ENCODE measurements at regions not wholly inside any gene's neighbourhood (a gene's known extent, or its start where the extent isn't known, plus 50 kb on each side); places are given as distances from the start of the nearest gene placed in this dataset.
A peak's percentile ranks its signal among the peaks of the same experiment; 100 is the strongest.

- Mint-ChIP-seq H3K27me3 (ENCODE audit: low read depth) (no peaks in the 10 kb centered on the region; the same call in 1 of the 2 replicates), H3K4me1 (peaks cover 32% of the 10 kb centered on the region), H3K9me3 (peaks cover 8% of the 10 kb centered on the region), H3K4me3 (no peak overlapping the region), H3K27ac (peak overlapping the region; percentile 20; the same call in 1 of the 2 replicates), H3K36me3 (peaks cover 9% of the 10 kb centered on the region; the same call in 1 of the 2 replicates)
- ATAC-seq (no peak), DNase-seq (ENCODE audit: low spot score) (no peak)
- ChIA-PET CTCF (no interaction called here), POLR2A (interaction anchor here (0.5 kb wide), 1 partner anchor 55 kb away, joined by 3 read pairs; no protein-coding TSS in a partner anchor)
- TF ChIP-seq ZNF121 (CRISPR knock-in tag; IDR thresholded peaks at IDR 0.05) (no peak), E2F5 (CRISPR knock-in tag; IDR thresholded peaks at IDR 0.05) (no peak), TEAD4 (CRISPR knock-in tag; IDR thresholded peaks at IDR 0.05) (no peak), AR (CRISPR knock-in tag; IDR thresholded peaks at IDR 0.05) (no peak), NR3C1 (CRISPR knock-in tag; conservative IDR thresholded peaks at IDR 0.05; ENCODE audit: low read depth) (no peak), ZNF317 (CRISPR knock-in tag; IDR thresholded peaks at IDR 0.05; ENCODE audit: borderline replicate concordance, low read depth) (no peak), OVOL2 (CRISPR knock-in tag; IDR thresholded peaks at IDR 0.05; ENCODE audit: borderline replicate concordance) (no peak), USF2 (CRISPR knock-in tag; IDR thresholded peaks at IDR 0.05) (no peak), ZNF281 (CRISPR knock-in tag; IDR thresholded peaks at IDR 0.05) (no peak), EMX1 (CRISPR knock-in tag; IDR thresholded peaks at IDR 0.05) (no peak), NR1H2 (CRISPR knock-in tag; IDR thresholded peaks at IDR 0.05) (no peak), IRF1 (CRISPR knock-in tag; IDR thresholded peaks at IDR 0.05) (no peak), E2F4 (CRISPR knock-in tag; IDR thresholded peaks at IDR 0.05; ENCODE audit: borderline replicate concordance, low read depth) (no peak), HMGA2 (CRISPR knock-in tag; IDR thresholded peaks at IDR 0.05) (no peak), ZNF671 (CRISPR knock-in tag; IDR thresholded peaks at IDR 0.05) (no peak)
Observed at GRCh38 chr13:106865716-106866440, 297.9 kb upstream of the ARGLU1 start.

- Mint-ChIP-seq H3K9me3 (peaks cover 21% of the 10 kb centered on the region), H3K36me3 (peaks cover 11% of the 10 kb centered on the region), H3K27me3 (ENCODE audit: low read depth) (no peaks in the 10 kb centered on the region; the same call in 1 of the 2 replicates), H3K27ac (peak overlapping the region; percentile 99), H3K4me3 (peak overlapping the region; percentile 44), H3K4me1 (peaks cover 57% of the 10 kb centered on the region)
- TF ChIP-seq MAX (CRISPR knock-in tag; IDR thresholded peaks at IDR 0.05), result 0 out of 2 replicates have a peak, but pooled peaks have one; percentile 24
- no peak for TF ChIP-seq ELF4 (CRISPR knock-in tag; IDR thresholded peaks at IDR 0.05; ENCODE audit: low read depth)
- no peak for TF ChIP-seq SOX15 (CRISPR knock-in tag; IDR thresholded peaks at IDR 0.05)
- no peak for TF ChIP-seq PRDM15 (CRISPR knock-in tag; IDR thresholded peaks at IDR 0.05)
- CTCF ChIA-PET, result interaction anchor here (0.6 to 1.1 kb wide), 2 partner anchors 15 to 26 kb away, joined by 3 to 6 read pairs; no protein-coding TSS in a partner anchor
- POLR2A ChIA-PET, result no interaction called here
- DNase-seq (ENCODE audit: low spot score) (no peak), ATAC-seq (peak; percentile 56)
Observed at GRCh38 chr13:106859533-106859904, 291.6 kb upstream of the ARGLU1 start.
